ENCODE measurements at regions not wholly inside any gene's neighbourhood (a gene's known extent, or its start where the extent isn't known, plus 50 kb on each side); places are given as distances from the start of the nearest gene placed in this dataset.

- TF ChIP-seq CTCF (IDR thresholded peaks at IDR 0.05), result no peak
- no peak for TF ChIP-seq POLR2A (IDR thresholded peaks at IDR 0.05)
Measured at GRCh38 chr6:156121973-156122372, 655.2 kb upstream of the ARID1B start.

All from sigmoid colon (tissue), 3 donors.